Loucy (cell line): ENCODE measurements at regions not wholly inside any gene's neighbourhood (a gene's known extent, or its start where the extent isn't known, plus 50 kb on each side); places are given as distances from the start of the nearest gene placed in this dataset.

Experiments
- H2AFZ ChIP-seq: fragments of 200-600 bp; sonication (generic); 2 replicates; pipeline ENCODE4 v1.6.0; 2016; ENCODE audit warnings: antibody characterized with exemption, mild to moderate bottlenecking, low read length, moderate library complexity
- H3F3A ChIP-seq: fragments of 200-600 bp; 2 replicates; pipeline ENCODE4 v1.6.0; 2016; ENCODE audit warnings: antibody characterized with exemption, low read depth, mild to moderate bottlenecking
- H3K27me3 ChIP-seq: fragments of 200-600 bp; sonication (generic); 2 replicates; pipeline ENCODE4 v1.6.1; 2014; ENCODE audit warnings: low read length, mild to moderate bottlenecking; ENCODE audit not compliant: insufficient read depth, poor library complexity, severe bottlenecking
- H3K36me3 ChIP-seq: fragments of 200-600 bp; sonication (generic); 2 replicates; pipeline ENCODE4 v1.6.1; 2016; ENCODE audit warnings: low read length; ENCODE audit not compliant: insufficient read depth
- H3K4me1 ChIP-seq: fragments of 200-600 bp; sonication (generic); 2 replicates; pipeline ENCODE4 v1.5.1; 2014; ENCODE audit warnings: low read length, mild to moderate bottlenecking; ENCODE audit not compliant: insufficient read depth, poor library complexity, severe bottlenecking
- H3K4me2 ChIP-seq: fragments of 200-600 bp; sonication (generic); 2 replicates; pipeline ENCODE4 v1.6.0; 2014; ENCODE audit warnings: antibody characterized with exemption, low read length, low read depth, mild to moderate bottlenecking; ENCODE audit not compliant: poor library complexity, severe bottlenecking
- H3K4me3 ChIP-seq: fragments of 200-600 bp; sonication (generic); 2 replicates; pipeline ENCODE4 v1.5.1; 2014; ENCODE audit warnings: low read length, mild to moderate bottlenecking, mixed read lengths; ENCODE audit not compliant: poor library complexity, severe bottlenecking
- H3K79me2 ChIP-seq: fragments of 200-600 bp; sonication (generic); 2 replicates; pipeline ENCODE4 v1.6.1; 2014; ENCODE audit warnings: low read length; ENCODE audit not compliant: insufficient read depth
- H3K9ac ChIP-seq: fragments of 200-600 bp; sonication (generic); 2 replicates; pipeline ENCODE4 v1.6.0; 2014; ENCODE audit warnings: mild to moderate bottlenecking, low read depth, low read length, moderate library complexity; ENCODE audit not compliant: poor library complexity, severe bottlenecking
- H3K9me2 ChIP-seq: fragments of 200-600 bp; sonication (generic); replicated peaks from 2 replicates; pipeline ENCODE4 v1.6.1; 2016; ENCODE audit warnings: low read depth, low read length, mixed read lengths
- H3K9me3 ChIP-seq: fragments of 200-600 bp; sonication (generic); 2 replicates; pipeline ENCODE4 v1.6.1; 2014; ENCODE audit warnings: mild to moderate bottlenecking, antibody characterized with exemption, low read length, low read depth; ENCODE audit not compliant: insufficient read depth
- H4K20me1 ChIP-seq: fragments of 200-600 bp; sonication (generic); 2 replicates; pipeline ENCODE4 v1.6.0; 2014; ENCODE audit warnings: antibody characterized with exemption, low read length, mild to moderate bottlenecking; ENCODE audit not compliant: insufficient read depth, poor library complexity, severe bottlenecking
- CTCF ChIP-seq: fragments of 200-600 bp; sonication (generic); conservative IDR thresholded peaks from 2 replicates; pipeline ENCODE4 v1.5.1; 2014; ENCODE audit warnings: mild to moderate bottlenecking, antibody characterized with exemption, low read length
- EZH2phosphoT487 ChIP-seq: fragments of 200-600 bp; IDR thresholded peaks from 2 replicates; pipeline ENCODE4 v1.6.1; 2018; ENCODE audit warnings: antibody characterized with exemption, mild to moderate bottlenecking, moderate library complexity, borderline replicate concordance

- no peaks in the 10 kb centered on the region for H3K9me2 ChIP-seq
- no peaks in the 10 kb centered on the region for H3K9me3 ChIP-seq
- no peak overlapping the region for H2AFZ ChIP-seq
- H3K4me1 ChIP-seq: no peaks in the 10 kb centered on the region
- no peaks in the 10 kb centered on the region for H3F3A ChIP-seq
- H3K9ac ChIP-seq: no peak overlapping the region
- H3K4me3 ChIP-seq: no peak overlapping the region
- no peaks in the 10 kb centered on the region for H3K36me3 ChIP-seq
- H3K27me3 ChIP-seq: no peaks in the 10 kb centered on the region
- H3K79me2 ChIP-seq: no peaks in the 10 kb centered on the region
- TF ChIP-seq EZH2phosphoT487 (no peak), CTCF (no peak)
- no peak overlapping the region for H3K4me2 ChIP-seq
- H4K20me1 ChIP-seq: no peaks in the 10 kb centered on the region
Observed at GRCh38 chr14:54083549-54084239, 127.1 kb upstream of the BMP4 start.

DNA sequence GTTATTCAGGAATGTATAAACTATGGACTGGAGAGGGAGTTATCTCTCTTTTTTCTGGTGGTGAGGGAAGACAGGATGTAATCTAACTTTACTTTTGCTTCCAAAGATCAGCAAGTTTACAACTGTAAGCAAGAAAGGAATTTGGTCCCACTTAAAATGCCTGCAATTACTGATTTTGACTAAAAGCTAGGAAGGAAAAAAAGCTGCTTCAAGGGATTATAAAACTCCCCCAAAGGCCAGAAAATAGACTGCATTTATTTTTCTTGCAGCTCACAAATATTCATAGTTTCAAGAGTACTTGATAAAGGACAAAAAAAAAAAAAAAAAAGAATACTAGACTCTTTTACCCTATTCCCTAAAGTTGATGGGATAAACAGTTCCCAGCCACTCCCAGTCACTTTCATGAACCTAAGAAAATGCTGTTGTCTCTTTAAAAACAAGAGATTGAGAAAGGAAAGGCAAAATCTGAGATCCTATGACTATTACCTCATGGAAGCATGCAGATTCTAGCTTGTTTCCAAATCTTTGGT, 128.7 kb upstream of the BMP4 start:
- no peaks in the 10 kb centered on the region for H3K27me3 ChIP-seq
- H4K20me1 ChIP-seq: no peaks in the 10 kb centered on the region
- H3K4me1 ChIP-seq: no peaks in the 10 kb centered on the region
- no peaks in the 10 kb centered on the region for H3F3A ChIP-seq
- TF ChIP-seq EZH2phosphoT487 (no peak), CTCF (no peak)
- no peak overlapping the region for H3K4me2 ChIP-seq
- H3K9me2 ChIP-seq: no peaks in the 10 kb centered on the region
- no peak overlapping the region for H3K9ac ChIP-seq
- no peak overlapping the region for H2AFZ ChIP-seq
- H3K36me3 ChIP-seq: no peaks in the 10 kb centered on the region
- no peaks in the 10 kb centered on the region for H3K79me2 ChIP-seq
- H3K4me3 ChIP-seq: no peak overlapping the region
- H3K9me3 ChIP-seq: no peaks in the 10 kb centered on the region

- Histone ChIP-seq H3K27me3 (no peaks in the 10 kb centered on the region), H3K9ac (no peak overlapping the region), H3K4me1 (no peaks in the 10 kb centered on the region), H3K9me3 (no peaks in the 10 kb centered on the region), H3K9me2 (no peaks in the 10 kb centered on the region), H3K4me3 (no peak overlapping the region), H4K20me1 (no peaks in the 10 kb centered on the region), H2AFZ (no peak overlapping the region), H3K36me3 (no peaks in the 10 kb centered on the region), H3K4me2 (no peak overlapping the region), H3F3A (no peaks in the 10 kb centered on the region), H3K79me2 (no peaks in the 10 kb centered on the region)
- TF ChIP-seq CTCF: no peak
- TF ChIP-seq EZH2phosphoT487: no peak
Observed at GRCh38 chr14:54085841-54086240, 129.2 kb upstream of the BMP4 start.
